ENCODE measurements at regions not wholly inside any gene's neighbourhood (a gene's known extent, or its start where the extent isn't known, plus 50 kb on each side); places are given as distances from the start of the nearest gene placed in this dataset.
A peak's percentile ranks its signal among the peaks of the same experiment; 100 is the strongest.

GRCh38 chr9:20242510-20243189 is 379.6 kb downstream of the MLLT3 start:
- Histone ChIP-seq H3K4me1 (peaks cover 7% of the 10 kb centered on the region), H3K4me3 (no peak overlapping the region), H3K9me3 (ENCODE audit: low read depth) (no peaks in the 10 kb centered on the region), H3K79me2 (ENCODE audit: low read depth) (no peaks in the 10 kb centered on the region), H4K20me1 (ENCODE audit: low read depth) (no peaks in the 10 kb centered on the region), H3K27ac (no peak overlapping the region), H3K9ac (no peak overlapping the region), H2AFZ (replicated peaks) (no peak overlapping the region), H3K27me3 (no peaks in the 10 kb centered on the region), H3K4me2 (no peak overlapping the region), H3K36me3 (no peaks in the 10 kb centered on the region), H3F3A (ENCODE audit: low read depth) (no peaks in the 10 kb centered on the region)
- TF ChIP-seq EZH2 (IDR thresholded peaks at IDR 0.05) (no peak), EZH2phosphoT487 (IDR thresholded peaks at IDR 0.05) (no peak), CTCF (IDR thresholded peaks at IDR 0.05) (no peak)
- Mint-ChIP-seq H3K36me3 (no peaks in the 10 kb centered on the region), H3K9me3 (no peaks in the 10 kb centered on the region), H3K4me3 (no peak overlapping the region), H3K4me1 (peaks cover 16% of the 10 kb centered on the region), H3K27me3 (ENCODE audit: insufficient read depth, low read depth) (peaks cover 8% of the 10 kb centered on the region), H3K27ac (no peak overlapping the region)
- no peak for DNase-seq (ENCODE audit: low spot score)

GRCh38 chr9:20240498-20240897 is 381.8 kb downstream of the MLLT3 start:
- peaks cover 7% of the 10 kb centered on the region for H3K4me1 ChIP-seq
- no peaks in the 10 kb centered on the region for H4K20me1 ChIP-seq (ENCODE audit: low read depth)
- H3K36me3 ChIP-seq: no peaks in the 10 kb centered on the region
- Mint-ChIP-seq H3K27ac (peak overlapping the region; percentile 21), H3K4me1 (peaks cover 16% of the 10 kb centered on the region), H3K4me3 (no peak overlapping the region), H3K27me3 (ENCODE audit: insufficient read depth, low read depth) (peaks cover 9% of the 10 kb centered on the region), H3K36me3 (no peaks in the 10 kb centered on the region), H3K9me3 (peaks cover 10% of the 10 kb centered on the region)
- no peaks in the 10 kb centered on the region for H3K79me2 ChIP-seq (ENCODE audit: low read depth)
- no peak overlapping the region for H3K4me3 ChIP-seq
- no peak overlapping the region for H3K27ac ChIP-seq
- no peak overlapping the region for H3K4me2 ChIP-seq
- H2AFZ ChIP-seq (replicated peaks): no peak overlapping the region
- TF ChIP-seq EZH2phosphoT487 (IDR thresholded peaks at IDR 0.05): no peak
- no peak for TF ChIP-seq CTCF (IDR thresholded peaks at IDR 0.05)
- TF ChIP-seq EZH2 (IDR thresholded peaks at IDR 0.05): no peak
- H3K9ac ChIP-seq: no peak overlapping the region
- no peak for DNase-seq (ENCODE audit: low spot score)
- H3F3A ChIP-seq (ENCODE audit: low read depth): no peaks in the 10 kb centered on the region
- peaks cover 6% of the 10 kb centered on the region for H3K9me3 ChIP-seq (ENCODE audit: low read depth)
- no peaks in the 10 kb centered on the region for H3K27me3 ChIP-seq

GRCh38 chr9:20238921-20239320 is 383.4 kb downstream of the MLLT3 start:
- Mint-ChIP-seq H3K27ac (no peak overlapping the region), H3K4me1 (peaks cover 10% of the 10 kb centered on the region)
- no peaks in the 10 kb centered on the region for H3F3A ChIP-seq (ENCODE audit: low read depth)

More at GRCh38 chr9:20238921-20239320, 383.4 kb downstream of the MLLT3 start:
- H3K9me3 Mint-ChIP-seq: peaks cover 18% of the 10 kb centered on the region
- Histone ChIP-seq H3K4me2 (no peak overlapping the region), H3K9ac (no peak overlapping the region), H3K27me3 (no peaks in the 10 kb centered on the region), H3K9me3 (ENCODE audit: low read depth) (peaks cover 6% of the 10 kb centered on the region), H2AFZ (replicated peaks) (no peak overlapping the region), H3K36me3 (no peaks in the 10 kb centered on the region), H3K4me3 (no peak overlapping the region), H3K79me2 (ENCODE audit: low read depth) (no peaks in the 10 kb centered on the region), H3K27ac (no peak overlapping the region), H3K4me1 (peaks cover 3% of the 10 kb centered on the region), H4K20me1 (ENCODE audit: low read depth) (no peaks in the 10 kb centered on the region)
- no peak for TF ChIP-seq EZH2 (IDR thresholded peaks at IDR 0.05)
- no peak for TF ChIP-seq EZH2phosphoT487 (IDR thresholded peaks at IDR 0.05)
- TF ChIP-seq CTCF (IDR thresholded peaks at IDR 0.05): no peak
- no peaks in the 10 kb centered on the region for H3K36me3 Mint-ChIP-seq
- H3K4me3 Mint-ChIP-seq: no peak overlapping the region
- H3K27me3 Mint-ChIP-seq (ENCODE audit: insufficient read depth, low read depth): peaks cover 10% of the 10 kb centered on the region
- DNase-seq (ENCODE audit: low spot score): no peak

Data from neural progenitor cell (in vitro differentiated cells).